ENCODE measurements at regions not wholly inside any gene's neighbourhood (a gene's known extent, or its start where the extent isn't known, plus 50 kb on each side); places are given as distances from the start of the nearest gene placed in this dataset.

DNA sequence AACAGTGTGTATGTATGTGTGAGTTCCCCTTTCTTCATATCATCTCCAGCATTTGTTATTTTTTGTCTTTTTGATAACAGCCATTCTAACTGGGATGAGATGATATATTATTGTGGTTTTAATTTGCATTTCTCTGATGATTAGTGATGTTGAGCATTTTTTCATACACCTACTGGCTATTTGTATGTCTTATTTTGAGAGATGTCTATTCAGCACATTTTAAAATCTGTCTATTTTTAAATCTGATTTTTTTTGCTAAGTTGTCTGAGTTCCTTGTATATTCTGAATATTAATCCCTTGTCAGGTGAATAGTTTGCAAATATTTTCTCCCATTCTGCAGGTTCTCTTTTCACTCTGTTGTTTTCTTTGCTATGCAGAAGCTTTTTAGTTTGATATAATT, 469.1 kb downstream of the FUT8 start:
- H3K4me3 ChIP-seq (ENCODE audit: low read length) = no peak overlapping the region
- TF ChIP-seq, protein P1, sequence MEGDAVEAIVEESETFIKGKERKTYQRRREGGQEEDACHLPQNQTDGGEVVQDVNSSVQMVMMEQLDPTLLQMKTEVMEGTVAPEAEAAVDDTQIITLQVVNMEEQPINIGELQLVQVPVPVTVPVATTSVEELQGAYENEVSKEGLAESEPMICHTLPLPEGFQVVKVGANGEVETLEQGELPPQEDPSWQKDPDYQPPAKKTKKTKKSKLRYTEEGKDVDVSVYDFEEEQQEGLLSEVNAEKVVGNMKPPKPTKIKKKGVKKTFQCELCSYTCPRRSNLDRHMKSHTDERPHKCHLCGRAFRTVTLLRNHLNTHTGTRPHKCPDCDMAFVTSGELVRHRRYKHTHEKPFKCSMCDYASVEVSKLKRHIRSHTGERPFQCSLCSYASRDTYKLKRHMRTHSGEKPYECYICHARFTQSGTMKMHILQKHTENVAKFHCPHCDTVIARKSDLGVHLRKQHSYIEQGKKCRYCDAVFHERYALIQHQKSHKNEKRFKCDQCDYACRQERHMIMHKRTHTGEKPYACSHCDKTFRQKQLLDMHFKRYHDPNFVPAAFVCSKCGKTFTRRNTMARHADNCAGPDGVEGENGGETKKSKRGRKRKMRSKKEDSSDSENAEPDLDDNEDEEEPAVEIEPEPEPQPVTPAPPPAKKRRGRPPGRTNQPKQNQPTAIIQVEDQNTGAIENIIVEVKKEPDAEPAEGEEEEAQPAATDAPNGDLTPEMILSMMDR (IDR thresholded peaks at IDR 0.05; ENCODE audit: insufficient read depth, low read depth, low read length, missing control alignments) = no peak
- DNase-seq (ENCODE audit: low read depth) = no peak

DNA sequence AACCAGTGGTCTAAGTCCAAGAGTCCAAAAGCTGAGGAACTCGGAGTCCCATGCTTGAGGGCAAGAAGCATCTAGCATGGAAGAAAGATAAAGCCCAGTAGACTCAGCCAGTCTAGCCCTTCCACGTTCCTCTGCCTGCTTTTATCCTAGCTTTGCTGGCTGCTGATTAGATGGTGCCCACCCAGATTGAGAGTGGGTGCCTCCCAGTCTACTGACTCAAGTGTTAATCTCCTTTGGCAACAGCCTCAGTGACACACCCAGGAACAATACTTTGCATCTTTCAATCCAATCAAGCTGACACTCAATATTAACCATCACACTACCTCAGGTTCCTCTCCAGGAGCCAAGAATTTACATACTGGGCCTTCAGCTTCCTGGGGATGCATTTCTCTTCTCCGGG, 476.1 kb downstream of the FUT8 start:
- no peak for DNase-seq (ENCODE audit: low read depth)
- TF ChIP-seq, protein P1 (IDR thresholded peaks at IDR 0.05; ENCODE audit: insufficient read depth, low read depth, low read length, missing control alignments) = no peak
- H3K4me3 ChIP-seq (ENCODE audit: low read length) = no peak overlapping the region

DNA sequence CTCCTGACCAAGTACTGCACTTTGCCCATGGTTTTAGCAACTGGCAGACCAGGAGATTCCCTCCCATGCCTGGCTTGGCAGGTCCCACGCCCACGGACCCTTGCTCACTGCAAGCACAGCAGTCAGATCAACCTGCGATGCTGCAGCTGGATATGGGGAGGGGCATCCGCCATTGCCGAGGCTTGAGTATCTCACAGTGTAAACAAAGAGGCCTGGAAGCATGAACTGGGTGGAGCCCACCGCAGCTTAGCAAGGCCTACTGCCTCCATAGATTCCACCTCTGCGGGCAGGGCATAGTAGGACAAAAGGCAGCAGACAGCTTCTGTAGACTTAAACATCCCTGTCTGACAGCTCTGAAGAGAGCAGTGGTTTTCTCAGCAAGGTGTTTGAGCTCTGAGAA, 479.8 kb downstream of the FUT8 start:
- DNase-seq (ENCODE audit: low read depth) = no peak
- TF ChIP-seq, protein P1 (IDR thresholded peaks at IDR 0.05; ENCODE audit: insufficient read depth, low read depth, low read length, missing control alignments) = no peak
- H3K4me3 ChIP-seq (ENCODE audit: low read length) = no peak overlapping the region

DNA sequence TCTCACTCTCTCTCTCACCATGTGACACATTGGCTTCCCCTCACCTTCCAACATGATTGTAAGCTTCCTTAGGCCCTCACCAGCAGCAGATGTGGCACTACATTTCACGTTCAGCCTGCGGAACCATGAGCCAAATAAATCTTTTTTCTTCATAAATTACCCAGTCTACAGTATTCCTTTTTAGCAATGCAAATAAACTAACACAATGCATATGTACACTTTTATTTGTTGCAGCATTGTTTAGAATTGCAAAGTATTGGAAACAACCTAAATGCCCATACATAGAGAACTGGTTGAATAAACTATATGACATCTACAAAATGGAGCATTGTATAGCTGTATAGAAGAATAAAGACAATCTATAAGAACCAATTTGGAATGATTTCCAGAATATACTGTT, 487.6 kb downstream of the FUT8 start:
- no peak for DNase-seq (ENCODE audit: low read depth)
- H3K4me3 ChIP-seq (ENCODE audit: low read length) = no peak overlapping the region
- TF ChIP-seq, protein P1 (IDR thresholded peaks at IDR 0.05; ENCODE audit: insufficient read depth, low read depth, low read length, missing control alignments) = no peak

DNA sequence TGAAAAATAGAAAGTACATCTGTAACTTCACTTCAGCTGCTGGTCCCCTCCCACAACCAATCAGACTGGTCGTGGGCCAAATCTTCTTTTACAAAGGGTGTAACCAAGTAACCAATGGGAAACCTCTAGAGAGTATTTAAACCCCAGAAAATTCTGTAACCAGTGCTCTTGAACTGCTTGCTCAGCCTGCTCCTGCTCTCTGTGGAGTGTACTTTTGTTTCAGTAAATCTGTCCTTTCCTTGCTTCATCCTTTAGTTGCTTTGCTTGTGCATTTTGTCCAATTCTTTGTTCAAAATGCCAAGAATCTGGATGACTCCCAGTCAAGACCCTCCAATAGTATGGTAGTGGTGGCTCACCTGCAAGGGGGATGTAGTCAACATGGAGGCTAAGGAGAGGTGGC, 489.1 kb downstream of the FUT8 start:
- DNase-seq (ENCODE audit: low read depth) = no peak
- TF ChIP-seq, protein P1 (IDR thresholded peaks at IDR 0.05; ENCODE audit: insufficient read depth, low read depth, low read length, missing control alignments) = no peak
- H3K4me3 ChIP-seq (ENCODE audit: low read length) = no peak overlapping the region

DNA sequence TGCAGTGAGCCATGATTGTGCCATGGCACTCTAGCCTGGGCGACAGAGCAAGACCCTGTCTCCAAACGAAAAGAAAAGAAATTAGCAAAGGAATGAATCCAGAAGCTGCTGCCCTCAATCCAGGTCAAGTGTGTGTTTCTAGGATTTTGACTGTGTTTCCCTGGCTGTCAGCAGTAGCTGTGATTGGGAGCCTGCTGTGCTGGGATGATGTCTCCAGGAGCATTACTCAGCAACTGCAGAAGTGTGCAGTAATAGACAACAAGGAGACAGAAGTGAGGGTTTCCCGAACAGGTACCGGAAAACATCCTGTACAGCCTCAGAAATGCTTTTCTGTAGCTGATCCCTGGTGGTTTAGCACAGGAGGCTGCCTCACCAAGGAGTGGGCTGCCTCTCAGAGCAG, 492.5 kb downstream of the FUT8 start:
- TF ChIP-seq, protein P1 (IDR thresholded peaks at IDR 0.05; ENCODE audit: insufficient read depth, low read depth, low read length, missing control alignments) = no peak
- H3K4me3 ChIP-seq (ENCODE audit: low read length) = no peak overlapping the region
- DNase-seq (ENCODE audit: low read depth) = no peak

DNA sequence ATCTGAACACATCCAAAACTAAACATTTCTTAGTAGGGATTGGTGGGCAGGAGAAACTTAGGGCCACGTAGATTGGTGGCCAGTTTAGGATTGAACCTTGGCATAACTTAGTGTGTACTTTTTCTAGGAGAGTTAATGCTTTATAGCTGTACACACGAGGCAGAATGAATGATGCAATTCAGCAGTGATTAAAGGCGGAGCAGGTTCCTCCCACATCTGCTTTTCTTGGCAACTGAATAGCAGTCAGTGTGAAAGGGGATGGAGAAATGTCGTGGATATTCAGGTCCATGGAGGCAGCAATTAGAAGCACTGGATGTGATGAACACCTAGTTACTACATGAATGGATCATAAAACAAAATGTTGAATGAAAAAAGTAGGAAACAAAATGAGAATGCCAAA, 493.8 kb downstream of the FUT8 start:
- TF ChIP-seq, protein P1 (IDR thresholded peaks at IDR 0.05; ENCODE audit: insufficient read depth, low read depth, low read length, missing control alignments) = no peak
- no peak overlapping the region for H3K4me3 ChIP-seq (ENCODE audit: low read length)
- DNase-seq (ENCODE audit: low read depth) = no peak

Data from epithelial cell of esophagus (primary cell).